ENCODE measurements at regions not wholly inside any gene's neighbourhood (a gene's known extent, or its start where the extent isn't known, plus 50 kb on each side); places are given as distances from the start of the nearest gene placed in this dataset.

DNA sequence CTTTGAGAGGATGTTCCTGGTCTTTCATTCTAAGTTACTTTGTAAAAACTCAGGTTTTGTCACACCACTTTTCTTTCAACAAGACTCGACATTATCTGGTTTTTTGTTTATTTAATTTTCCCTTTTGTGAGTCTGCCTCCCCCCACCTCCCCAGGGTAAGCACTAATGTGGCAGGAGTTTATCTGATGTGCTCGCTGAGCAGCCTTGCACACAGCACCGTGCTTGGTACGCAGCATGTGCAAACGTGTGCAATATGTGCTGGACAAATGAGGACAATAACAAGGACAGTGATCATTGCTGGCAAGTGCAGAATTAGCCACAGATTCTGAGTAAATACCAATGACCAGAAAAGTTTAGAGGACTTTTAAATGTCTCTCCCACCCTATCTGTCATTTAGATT, 391.4 kb downstream of the IRS2 start:
- H3K4me3 ChIP-seq (replicated peaks; ENCODE audit: low read depth, low read length) = no peak overlapping the region
- TF ChIP-seq, protein P1, sequence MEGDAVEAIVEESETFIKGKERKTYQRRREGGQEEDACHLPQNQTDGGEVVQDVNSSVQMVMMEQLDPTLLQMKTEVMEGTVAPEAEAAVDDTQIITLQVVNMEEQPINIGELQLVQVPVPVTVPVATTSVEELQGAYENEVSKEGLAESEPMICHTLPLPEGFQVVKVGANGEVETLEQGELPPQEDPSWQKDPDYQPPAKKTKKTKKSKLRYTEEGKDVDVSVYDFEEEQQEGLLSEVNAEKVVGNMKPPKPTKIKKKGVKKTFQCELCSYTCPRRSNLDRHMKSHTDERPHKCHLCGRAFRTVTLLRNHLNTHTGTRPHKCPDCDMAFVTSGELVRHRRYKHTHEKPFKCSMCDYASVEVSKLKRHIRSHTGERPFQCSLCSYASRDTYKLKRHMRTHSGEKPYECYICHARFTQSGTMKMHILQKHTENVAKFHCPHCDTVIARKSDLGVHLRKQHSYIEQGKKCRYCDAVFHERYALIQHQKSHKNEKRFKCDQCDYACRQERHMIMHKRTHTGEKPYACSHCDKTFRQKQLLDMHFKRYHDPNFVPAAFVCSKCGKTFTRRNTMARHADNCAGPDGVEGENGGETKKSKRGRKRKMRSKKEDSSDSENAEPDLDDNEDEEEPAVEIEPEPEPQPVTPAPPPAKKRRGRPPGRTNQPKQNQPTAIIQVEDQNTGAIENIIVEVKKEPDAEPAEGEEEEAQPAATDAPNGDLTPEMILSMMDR (IDR thresholded peaks at IDR 0.05; ENCODE audit: insufficient read depth, low read length, poor library complexity, severe bottlenecking) = no peak
- no peak for DNase-seq (ENCODE audit: extremely low read depth, insufficient read length)

DNA sequence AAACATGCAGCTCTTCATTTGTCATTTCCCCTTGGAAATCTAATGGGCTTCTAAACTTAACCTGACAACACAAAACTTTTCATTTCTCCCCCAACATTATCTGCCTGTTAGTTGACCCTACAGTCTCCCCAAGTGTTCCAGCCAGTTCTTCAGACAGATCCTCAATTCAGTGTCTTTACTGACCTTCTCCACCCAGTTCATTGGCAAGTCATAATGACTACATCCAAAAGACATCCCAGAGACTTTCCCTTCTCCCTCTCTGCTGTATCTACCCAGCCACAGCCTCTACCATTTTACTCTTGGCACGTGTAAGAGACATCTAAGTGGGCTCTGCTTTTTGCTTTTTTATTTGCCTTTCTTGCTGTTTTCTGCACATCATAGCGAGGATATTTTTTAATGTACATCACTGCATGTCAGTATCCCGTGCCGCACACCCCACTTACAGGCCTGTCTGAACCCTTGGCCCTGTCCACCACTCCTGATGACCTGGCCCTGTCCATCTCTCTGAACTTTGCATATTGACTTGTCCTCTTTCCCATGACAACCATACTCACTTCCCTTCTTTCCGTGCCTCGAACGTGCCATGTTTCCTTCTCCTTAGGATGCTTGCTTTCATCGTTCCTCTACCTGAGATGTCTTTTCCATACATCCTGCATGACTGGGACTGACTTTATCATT, 391.9 kb downstream of the IRS2 start:
- no peaks in the 10 kb centered on the region for H3K36me3 ChIP-seq (ENCODE audit: control insufficient read depth, insufficient read depth, low read length)
- TF ChIP-seq, protein P1 (IDR thresholded peaks at IDR 0.05; ENCODE audit: insufficient read depth, low read length, poor library complexity, severe bottlenecking) = no peak
- H3K27me3 ChIP-seq (replicated peaks; ENCODE audit: control insufficient read depth, insufficient read depth, low read length) = no peaks in the 10 kb centered on the region
- no peak for DNase-seq (ENCODE audit: extremely low read depth, insufficient read length)
- H3K4me3 ChIP-seq (replicated peaks; ENCODE audit: low read depth, low read length) = no peak overlapping the region

More for the DNA sequence above, 391.4 kb downstream of the IRS2 start:
- Histone ChIP-seq H3K27me3 (replicated peaks; ENCODE audit: control insufficient read depth, insufficient read depth, low read length) (no peaks in the 10 kb centered on the region), H3K36me3 (ENCODE audit: control insufficient read depth, insufficient read depth, low read length) (no peaks in the 10 kb centered on the region)

GRCh38 chr13:109393045-109393444, 393.3 kb downstream of the IRS2 start:
- no peak for DNase-seq (ENCODE audit: extremely low read depth, insufficient read length)
- TF ChIP-seq, protein P1 (IDR thresholded peaks at IDR 0.05; ENCODE audit: insufficient read depth, low read length, poor library complexity, severe bottlenecking) = no peak
- no peak overlapping the region for H3K4me3 ChIP-seq (replicated peaks; ENCODE audit: low read depth, low read length)

GRCh38 chr13:109390391-109390790, 396.0 kb downstream of the IRS2 start:
- TF ChIP-seq, protein P1 (IDR thresholded peaks at IDR 0.05; ENCODE audit: insufficient read depth, low read length, poor library complexity, severe bottlenecking) = no peak

More at GRCh38 chr13:109393045-109393444, 393.3 kb downstream of the IRS2 start:
- Histone ChIP-seq H3K36me3 (ENCODE audit: control insufficient read depth, insufficient read depth, low read length) (no peaks in the 10 kb centered on the region), H3K27me3 (replicated peaks; ENCODE audit: control insufficient read depth, insufficient read depth, low read length) (no peaks in the 10 kb centered on the region)

GRCh38 chr13:109389892-109390345, 396.5 kb downstream of the IRS2 start:
- Histone ChIP-seq H3K36me3 (ENCODE audit: control insufficient read depth, insufficient read depth, low read length) (no peaks in the 10 kb centered on the region), H3K27me3 (replicated peaks; ENCODE audit: control insufficient read depth, insufficient read depth, low read length) (no peaks in the 10 kb centered on the region), H3K4me3 (replicated peaks; ENCODE audit: low read depth, low read length) (no peak overlapping the region)
- no peak for DNase-seq (ENCODE audit: extremely low read depth, insufficient read length)
- TF ChIP-seq, protein P1 (IDR thresholded peaks at IDR 0.05; ENCODE audit: insufficient read depth, low read length, poor library complexity, severe bottlenecking) = no peak

More at GRCh38 chr13:109390391-109390790, 396.0 kb downstream of the IRS2 start:
- H3K27me3 ChIP-seq (replicated peaks; ENCODE audit: control insufficient read depth, insufficient read depth, low read length) = no peaks in the 10 kb centered on the region
- no peak for DNase-seq (ENCODE audit: extremely low read depth, insufficient read length)
- H3K4me3 ChIP-seq (replicated peaks; ENCODE audit: low read depth, low read length) = no peak overlapping the region
- H3K36me3 ChIP-seq (ENCODE audit: control insufficient read depth, insufficient read depth, low read length) = no peaks in the 10 kb centered on the region
